PC-3 (cell line): ENCODE measurements at regions not wholly inside any gene's neighbourhood (a gene's known extent, or its start where the extent isn't known, plus 50 kb on each side); places are given as distances from the start of the nearest gene placed in this dataset.

Experiments
- ATAC-seq: fragments of 200-7000 bp; cut with Tn5 transposase; 2 replicates; pipeline ENCODE4 v1.9.1; 2020; ENCODE audit warnings: mild to moderate bottlenecking, moderate library complexity
- BruUV-seq: library from RNA; stranded (reverse); fragments of 400-500 nt; replicated peaks from 2 replicates; lab custom pipeline; 2021; lab: Mats Ljungman, UMichigan
- CTCF ChIA-PET: fragments of 300-600 bp; sonication (Branson Sonifier 250); formaldehyde crosslinking; loops from one replicate; lab custom pipeline; 2022; ENCODE audit warnings: antibody characterized with exemption; lab: Charles Lee
- POLR2A ChIA-PET: fragments of 300-600 bp; sonication (Branson Sonifier 250); formaldehyde crosslinking; loops from one replicate; lab custom pipeline; 2022; ENCODE audit warnings: antibody characterized with exemption; ENCODE audit not compliant: unreplicated experiment; lab: Charles Lee
- DNase-seq: peaks from one replicate; pipeline ENCODE4 v3.0.0-alpha.2; 2015
- H2AFZ ChIP-seq: fragments of 300-600 bp; sonication (generic); 2 replicates; pipeline ENCODE4 v1.6.0; 2016; ENCODE audit warnings: antibody characterized with exemption, low read length
- H3F3A ChIP-seq: fragments of 300-600 bp; sonication (generic); one replicate; pipeline ENCODE4 v1.6.0; 2017; ENCODE audit warnings: antibody characterized with exemption, low read length, control low read depth, mild to moderate bottlenecking; ENCODE audit not compliant: unreplicated experiment
- H3K27ac ChIP-seq: fragments of 300-600 bp; sonication (generic); 2 replicates; pipeline ENCODE4 v1.5.1; 2016; ENCODE audit warnings: mild to moderate bottlenecking, low read length
- H3K27me3 ChIP-seq: fragments of 300-600 bp; sonication (generic); 2 replicates; pipeline ENCODE4 v1.6.1; 2016; ENCODE audit warnings: low read length, mixed read lengths
- H3K36me3 ChIP-seq: fragments of 300-600 bp; sonication (generic); 2 replicates; pipeline ENCODE4 v1.6.1; 2016; ENCODE audit warnings: low read depth, mixed run types, low read length, mixed read lengths
- H3K4me1 ChIP-seq: fragments of 300-600 bp; sonication (generic); 2 replicates; pipeline ENCODE4 v1.5.1; 2016; ENCODE audit warnings: low read length; ENCODE audit not compliant: insufficient read depth
- H3K4me2 ChIP-seq: fragments of 300-600 bp; sonication (generic); 2 replicates; pipeline ENCODE4 v1.6.0; 2016; ENCODE audit warnings: low read length
- H3K4me3 ChIP-seq: fragments of 300-600 bp; sonication (generic); 2 replicates; pipeline ENCODE4 v1.5.1; 2016; ENCODE audit warnings: mild to moderate bottlenecking, low read length, mixed read lengths
- H3K79me2 ChIP-seq: fragments of 300-600 bp; sonication (generic); 2 replicates; pipeline ENCODE4 v1.6.1; 2017; ENCODE audit warnings: low read length, mixed read lengths
- H3K9ac ChIP-seq: fragments of 300-600 bp; sonication (generic); 2 replicates; pipeline ENCODE4 v1.6.0; 2016; ENCODE audit warnings: mild to moderate bottlenecking, low read length
- H3K9me2 ChIP-seq: fragments of 300-600 bp; sonication (generic); replicated peaks from 2 replicates; pipeline ENCODE4 v1.6.1; 2016; ENCODE audit warnings: mixed run types, low read length, mixed read lengths
- H3K9me3 ChIP-seq: fragments of 300-600 bp; sonication (generic); 2 replicates; pipeline ENCODE4 v1.6.1; 2016; ENCODE audit warnings: low read length, mixed read lengths
- H4K20me1 ChIP-seq: fragments of 300-600 bp; sonication (generic); 2 replicates; pipeline ENCODE4 v1.6.1; 2016; ENCODE audit warnings: low read length, mixed read lengths
- CTCF ChIP-seq: fragments of 300-600 bp; sonication (generic); conservative IDR thresholded peaks from 2 replicates; pipeline ENCODE4 v1.5.1; 2017; ENCODE audit warnings: antibody characterized with exemption, low read depth, mild to moderate bottlenecking, low read length
- EZH2 ChIP-seq: fragments of 300-600 bp; sonication (generic); IDR thresholded peaks from one replicate; pipeline ENCODE4 v1.6.1; 2017; ENCODE audit warnings: antibody characterized with exemption, mild to moderate bottlenecking, low read length; ENCODE audit not compliant: unreplicated experiment
- EZH2phosphoT487 ChIP-seq: fragments of 300-600 bp; sonication (generic); IDR thresholded peaks from 2 replicates; pipeline ENCODE4 v1.6.1; 2018; ENCODE audit warnings: mild to moderate bottlenecking, antibody characterized with exemption, low read length, borderline replicate concordance
- intact Hi-C: fragments of 100-400 bp; cut with micrococcal nuclease; formaldehyde crosslinking; loops from 2 replicates; pipeline ENCODE4 v1.9.0; 2023

GRCh38 chr12:4143896-4144295 lies 129.7 kb upstream of the CCND2 start:
- BruUV-seq = no TSS peak
- no peak overlapping the region for H3K4me2 ChIP-seq
- 0 out of 2 replicates have a peak, but pooled peaks cover 7% of the 10 kb centered on the region for H3K27me3 ChIP-seq
- TF ChIP-seq CTCF = peak; percentile 23; the same call in 1 of the 2 replicates
- no peak for TF ChIP-seq EZH2phosphoT487
- no peaks in the 10 kb centered on the region for H3K9me2 ChIP-seq
- DNase-seq = peak; percentile 1
- ATAC-seq = no peak
- POLR2A ChIA-PET = no interaction called here
- no peaks in the 10 kb centered on the region for H3K36me3 ChIP-seq
- no peak overlapping the region for H3K27ac ChIP-seq
- no peak overlapping the region for H2AFZ ChIP-seq
- no peaks in the 10 kb centered on the region for H4K20me1 ChIP-seq
- CTCF ChIA-PET = no interaction called here
- H3K4me1 ChIP-seq = no peaks in the 10 kb centered on the region
- H3K4me3 ChIP-seq = no peak overlapping the region
- intact Hi-C loops = no loop called here
- H3F3A ChIP-seq = no peaks in the 10 kb centered on the region
- no peaks in the 10 kb centered on the region for H3K79me2 ChIP-seq
- H3K9me3 ChIP-seq = no peaks in the 10 kb centered on the region
- H3K9ac ChIP-seq = no peak overlapping the region

GRCh38 chr12:4141348-4142270 lies 132.0 kb upstream of the CCND2 start:
- ATAC-seq (no peak), DNase-seq (no peak)
- Histone ChIP-seq H3K9ac (no peak overlapping the region), H3K9me2 (no peaks in the 10 kb centered on the region), H3K27me3 (0 out of 2 replicates have a peak, but pooled peaks cover 5% of the 10 kb centered on the region), H3K9me3 (no peaks in the 10 kb centered on the region), H2AFZ (no peak overlapping the region), H3K4me2 (no peak overlapping the region), H3K36me3 (no peaks in the 10 kb centered on the region), H4K20me1 (no peaks in the 10 kb centered on the region), H3K27ac (no peak overlapping the region), H3F3A (no peaks in the 10 kb centered on the region), H3K79me2 (no peaks in the 10 kb centered on the region), H3K4me1 (no peaks in the 10 kb centered on the region), H3K4me3 (no peak overlapping the region)
- TF ChIP-seq CTCF = no peak
- no peak for TF ChIP-seq EZH2phosphoT487
- intact Hi-C loops = no loop called here
- no TSS peak for BruUV-seq
- CTCF ChIA-PET = no interaction called here
- POLR2A ChIA-PET = no interaction called here

GRCh38 chr12:4140581-4141301 lies 132.8 kb upstream of the CCND2 start:
- DNase-seq = no peak
- Histone ChIP-seq H3K4me3 (no peak overlapping the region), H3K9me2 (no peaks in the 10 kb centered on the region), H3F3A (no peaks in the 10 kb centered on the region), H3K79me2 (no peaks in the 10 kb centered on the region), H3K4me2 (no peak overlapping the region), H3K36me3 (no peaks in the 10 kb centered on the region), H3K9ac (no peak overlapping the region), H4K20me1 (no peaks in the 10 kb centered on the region), H3K4me1 (no peaks in the 10 kb centered on the region), H3K27me3 (no peaks in the 10 kb centered on the region), H2AFZ (no peak overlapping the region), H3K27ac (no peak overlapping the region), H3K9me3 (no peaks in the 10 kb centered on the region)
- TF ChIP-seq EZH2phosphoT487 = no peak
- TF ChIP-seq CTCF = no peak
- TF ChIP-seq EZH2 = no peak
- ChIA-PET CTCF (no interaction called here), POLR2A (no interaction called here)
- intact Hi-C loops = no loop called here
- no TSS peak for BruUV-seq
- ATAC-seq = no peak
